Endothelial cell (in vitro differentiated cells): ENCODE measurements at regions not wholly inside any gene's neighbourhood (a gene's known extent, or its start where the extent isn't known, plus 50 kb on each side); places are given as distances from the start of the nearest gene placed in this dataset.

Source experiments
- DNase-seq: peaks from one replicate; pipeline ENCODE4 v3.0.0; 2021; ENCODE audit warnings: low spot score
- H3K27ac Mint-ChIP-seq: one replicate; pipeline ENCODE4 v1.8.0; 2021; ENCODE audit warnings: mixed read lengths, inconsistent platforms; ENCODE audit not compliant: unreplicated experiment
- H3K27me3 Mint-ChIP-seq: one replicate; pipeline ENCODE4 v1.8.0; 2021; ENCODE audit warnings: mild to moderate bottlenecking, moderate library complexity, mixed read lengths, inconsistent platforms; ENCODE audit not compliant: unreplicated experiment
- H3K36me3 Mint-ChIP-seq: one replicate; pipeline ENCODE4 v1.8.0; 2021; ENCODE audit warnings: mild to moderate bottlenecking, low read depth, mixed read lengths, inconsistent platforms; ENCODE audit not compliant: unreplicated experiment
- H3K4me1 Mint-ChIP-seq: one replicate; pipeline ENCODE4 v1.8.0; 2021; ENCODE audit warnings: mild to moderate bottlenecking, mixed read lengths, inconsistent platforms; ENCODE audit not compliant: unreplicated experiment
- H3K4me3 Mint-ChIP-seq: one replicate; pipeline ENCODE4 v1.8.0; 2021; ENCODE audit warnings: mild to moderate bottlenecking, mixed read lengths, inconsistent platforms; ENCODE audit not compliant: unreplicated experiment
- H3K9me3 Mint-ChIP-seq: one replicate; pipeline ENCODE4 v1.8.0; 2021; ENCODE audit warnings: mixed read lengths, inconsistent platforms; ENCODE audit not compliant: unreplicated experiment
- TF ChIP-seq, protein P1 (sequence below): fragments of 200-600 bp; sonication (generic); IDR thresholded peaks from one replicate; pipeline ENCODE4 v1.5.0; 2021; ENCODE audit warnings: antibody characterized with exemption; ENCODE audit not compliant: unreplicated experiment

GRCh38 chr1:5743435-5744095 is 248.7 kb downstream of the NPHP4 start:
- no peak overlapping the region for H3K27ac Mint-ChIP-seq
- H3K4me1 Mint-ChIP-seq, result peaks cover 3% of the 10 kb centered on the region
- no peak for DNase-seq
- peaks cover 5% of the 10 kb centered on the region for H3K9me3 Mint-ChIP-seq
- H3K36me3 Mint-ChIP-seq, result no peaks in the 10 kb centered on the region
- TF ChIP-seq, protein P1, sequence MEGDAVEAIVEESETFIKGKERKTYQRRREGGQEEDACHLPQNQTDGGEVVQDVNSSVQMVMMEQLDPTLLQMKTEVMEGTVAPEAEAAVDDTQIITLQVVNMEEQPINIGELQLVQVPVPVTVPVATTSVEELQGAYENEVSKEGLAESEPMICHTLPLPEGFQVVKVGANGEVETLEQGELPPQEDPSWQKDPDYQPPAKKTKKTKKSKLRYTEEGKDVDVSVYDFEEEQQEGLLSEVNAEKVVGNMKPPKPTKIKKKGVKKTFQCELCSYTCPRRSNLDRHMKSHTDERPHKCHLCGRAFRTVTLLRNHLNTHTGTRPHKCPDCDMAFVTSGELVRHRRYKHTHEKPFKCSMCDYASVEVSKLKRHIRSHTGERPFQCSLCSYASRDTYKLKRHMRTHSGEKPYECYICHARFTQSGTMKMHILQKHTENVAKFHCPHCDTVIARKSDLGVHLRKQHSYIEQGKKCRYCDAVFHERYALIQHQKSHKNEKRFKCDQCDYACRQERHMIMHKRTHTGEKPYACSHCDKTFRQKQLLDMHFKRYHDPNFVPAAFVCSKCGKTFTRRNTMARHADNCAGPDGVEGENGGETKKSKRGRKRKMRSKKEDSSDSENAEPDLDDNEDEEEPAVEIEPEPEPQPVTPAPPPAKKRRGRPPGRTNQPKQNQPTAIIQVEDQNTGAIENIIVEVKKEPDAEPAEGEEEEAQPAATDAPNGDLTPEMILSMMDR, result no peak
- H3K27me3 Mint-ChIP-seq, result peaks cover 8% of the 10 kb centered on the region
- no peak overlapping the region for H3K4me3 Mint-ChIP-seq

GRCh38 chr1:5742801-5743200 is 249.4 kb downstream of the NPHP4 start:
- Mint-ChIP-seq H3K4me1 (peaks cover 3% of the 10 kb centered on the region), H3K36me3 (no peaks in the 10 kb centered on the region), H3K4me3 (no peak overlapping the region), H3K9me3 (peaks cover 5% of the 10 kb centered on the region), H3K27me3 (peaks cover 8% of the 10 kb centered on the region), H3K27ac (no peak overlapping the region)
- TF ChIP-seq, protein P1, result no peak
- DNase-seq, result no peak

DNA sequence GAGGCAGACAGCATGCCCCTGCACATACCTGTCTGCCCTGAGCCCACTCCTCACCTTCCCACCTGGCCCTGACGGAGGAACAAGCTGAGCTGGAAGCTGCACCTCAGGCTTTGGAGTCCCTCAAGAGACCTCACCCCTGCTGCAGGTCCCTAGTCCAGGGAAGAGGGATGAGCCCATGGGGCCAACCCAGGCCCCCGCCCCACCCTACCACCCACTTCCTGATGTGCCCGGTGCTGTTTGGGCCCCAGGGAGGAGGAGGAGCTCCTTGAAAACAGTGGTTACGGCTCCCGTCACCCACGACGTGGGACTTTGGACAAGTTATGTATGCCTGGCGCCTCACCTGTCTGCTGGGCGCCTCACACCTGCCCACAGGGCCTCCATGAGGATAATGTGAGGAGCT is 250.2 kb downstream of the NPHP4 start:
- Mint-ChIP-seq H3K36me3 (no peaks in the 10 kb centered on the region), H3K4me3 (no peak overlapping the region), H3K27me3 (peaks cover 8% of the 10 kb centered on the region), H3K27ac (no peak overlapping the region), H3K9me3 (peaks cover 5% of the 10 kb centered on the region), H3K4me1 (peaks cover 3% of the 10 kb centered on the region)
- TF ChIP-seq, protein P1, result no peak
- DNase-seq, result no peak

DNA sequence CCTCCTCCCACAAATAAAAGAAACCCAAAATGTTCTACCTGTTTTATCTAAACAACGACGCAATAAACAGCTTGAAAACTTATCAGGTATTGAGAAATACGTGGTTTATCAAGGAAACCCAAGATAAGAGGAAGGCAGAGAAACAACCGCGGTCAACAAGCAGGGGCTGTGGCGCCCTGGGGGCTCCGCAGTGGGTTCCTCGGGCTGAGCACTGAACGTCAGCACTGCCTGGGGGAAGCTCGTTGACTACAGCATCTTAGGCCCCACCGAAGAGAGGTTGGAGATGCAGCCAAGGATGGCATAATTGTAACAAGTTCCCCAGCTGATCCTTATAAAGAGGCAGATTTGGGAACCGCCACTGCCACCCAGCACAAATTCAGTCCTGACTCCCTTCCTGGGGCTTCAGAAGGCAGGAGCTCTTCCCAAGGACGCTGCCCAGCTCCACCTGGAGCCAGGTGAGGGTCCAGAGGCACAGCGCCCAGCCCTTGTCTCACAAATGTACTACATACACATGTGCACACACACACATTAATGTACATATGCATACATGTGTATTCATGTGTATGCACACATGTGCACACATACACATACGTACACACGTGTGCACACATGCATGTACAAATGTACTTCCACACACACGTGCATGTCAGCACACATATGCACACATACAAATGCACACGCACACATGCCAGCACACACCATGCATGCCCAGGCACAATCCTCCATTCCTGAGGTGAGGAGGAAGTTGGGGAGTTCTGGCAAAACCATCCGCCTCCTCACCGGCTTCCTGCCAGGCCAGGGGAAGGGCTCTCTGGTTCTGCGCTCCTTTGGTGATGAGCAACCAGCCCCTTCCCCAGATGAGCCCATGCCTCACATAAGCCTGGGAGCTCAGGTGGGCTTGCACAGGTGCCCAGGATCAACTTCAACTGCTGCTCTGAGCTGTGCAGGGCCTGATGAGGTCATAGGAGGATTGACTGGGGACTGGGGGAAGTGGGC is 251.1 kb downstream of the NPHP4 start:
- DNase-seq, result no peak
- peaks cover 8% of the 10 kb centered on the region for H3K27me3 Mint-ChIP-seq
- H3K9me3 Mint-ChIP-seq, result peaks cover 5% of the 10 kb centered on the region
- no peak overlapping the region for H3K27ac Mint-ChIP-seq
- H3K4me1 Mint-ChIP-seq, result peaks cover 3% of the 10 kb centered on the region
- TF ChIP-seq, protein P1, result no peak
- H3K4me3 Mint-ChIP-seq, result no peak overlapping the region
- H3K36me3 Mint-ChIP-seq, result no peaks in the 10 kb centered on the region

DNA sequence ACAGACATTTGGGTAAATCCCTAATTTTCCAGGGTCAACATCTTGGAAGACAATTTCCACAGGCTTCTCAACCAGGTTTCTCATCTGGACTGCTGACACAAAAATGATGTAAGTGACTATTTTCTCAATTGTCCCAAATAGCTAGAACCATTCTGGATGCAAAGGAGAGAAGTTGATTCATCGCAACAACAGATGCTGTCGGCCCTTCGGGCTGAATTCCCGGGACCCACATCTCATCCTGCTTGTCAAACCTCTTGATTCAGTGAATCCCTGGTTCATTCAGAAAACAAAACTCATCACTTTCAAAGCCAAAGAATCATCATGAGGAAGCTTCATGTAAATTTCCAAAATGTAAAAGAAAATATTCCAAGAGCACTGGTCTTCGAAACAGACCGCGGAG is 251.8 kb downstream of the NPHP4 start:
- TF ChIP-seq, protein P1, result no peak
- peaks cover 3% of the 10 kb centered on the region for H3K4me1 Mint-ChIP-seq
- H3K27ac Mint-ChIP-seq, result no peak overlapping the region
- no peak overlapping the region for H3K4me3 Mint-ChIP-seq
- DNase-seq, result no peak
- no peaks in the 10 kb centered on the region for H3K36me3 Mint-ChIP-seq
- peaks cover 8% of the 10 kb centered on the region for H3K27me3 Mint-ChIP-seq
- peaks cover 5% of the 10 kb centered on the region for H3K9me3 Mint-ChIP-seq
